ENCODE measurements at regions not wholly inside any gene's neighbourhood (a gene's known extent, or its start where the extent isn't known, plus 50 kb on each side); places are given as distances from the start of the nearest gene placed in this dataset.

GRCh38 chr5:110075656-110076055 lies 385.9 kb downstream of the MAN2A1 start:
- H3K4me3 ChIP-seq (ENCODE audit: low read depth, low read length) = no peak overlapping the region
- TF ChIP-seq CTCF (IDR thresholded peaks at IDR 0.05; ENCODE audit: low read depth, low read length, missing control alignments) = no peak
- in situ Hi-C loops (cut with HindIII; ENCODE audit: low sequenced_read_pairs) = no loop called here
- no peak for DNase-seq (ENCODE audit: low read depth)

- no peak overlapping the region for H3K4me3 ChIP-seq (ENCODE audit: low read depth, low read length)
- in situ Hi-C loops (cut with HindIII; ENCODE audit: low sequenced_read_pairs) = no loop called here
- no peak for TF ChIP-seq CTCF (IDR thresholded peaks at IDR 0.05; ENCODE audit: low read depth, low read length, missing control alignments)
- DNase-seq (ENCODE audit: low read depth) = no peak
Measured at GRCh38 chr5:110077147-110077546, 387.4 kb downstream of the MAN2A1 start.

- TF ChIP-seq CTCF (IDR thresholded peaks at IDR 0.05; ENCODE audit: low read depth, low read length, missing control alignments) = no peak
- no peak for DNase-seq (ENCODE audit: low read depth)
- no peak overlapping the region for H3K4me3 ChIP-seq (ENCODE audit: low read depth, low read length)
- in situ Hi-C loops (cut with HindIII; ENCODE audit: low sequenced_read_pairs) = no loop called here
Measured at GRCh38 chr5:110082194-110082593, 392.5 kb downstream of the MAN2A1 start.

- in situ Hi-C loops (cut with HindIII; ENCODE audit: low sequenced_read_pairs) = no loop called here
- H3K4me3 ChIP-seq (ENCODE audit: low read depth, low read length) = no peak overlapping the region
- DNase-seq (ENCODE audit: low read depth) = no peak
- TF ChIP-seq CTCF (IDR thresholded peaks at IDR 0.05; ENCODE audit: low read depth, low read length, missing control alignments) = no peak
Measured at GRCh38 chr5:110082863-110083262, 393.1 kb downstream of the MAN2A1 start.

- in situ Hi-C loops (cut with HindIII; ENCODE audit: low sequenced_read_pairs) = no loop called here
- TF ChIP-seq CTCF (IDR thresholded peaks at IDR 0.05; ENCODE audit: low read depth, low read length, missing control alignments) = no peak
- H3K4me3 ChIP-seq (ENCODE audit: low read depth, low read length) = no peak overlapping the region
- no peak for DNase-seq (ENCODE audit: low read depth)
Measured at GRCh38 chr5:110085826-110086225, 396.1 kb downstream of the MAN2A1 start.

GRCh38 chr5:110086658-110087388 lies 397.1 kb downstream of the MAN2A1 start:
- no peak for TF ChIP-seq CTCF (IDR thresholded peaks at IDR 0.05; ENCODE audit: low read depth, low read length, missing control alignments)
- H3K4me3 ChIP-seq (ENCODE audit: low read depth, low read length) = no peak overlapping the region
- in situ Hi-C loops (cut with HindIII; ENCODE audit: low sequenced_read_pairs) = no loop called here
- peak; percentile 82 for DNase-seq (ENCODE audit: low read depth)

Measured in astrocyte of the cerebellum (primary cell).